ENCODE measurements at regions not wholly inside any gene's neighbourhood (a gene's known extent, or its start where the extent isn't known, plus 50 kb on each side); places are given as distances from the start of the nearest gene placed in this dataset.

GRCh38 chr4:133799717-133800315 is 401.8 kb downstream of the PABPC4L start:
- CTCF ChIA-PET: no interaction called here
- Histone ChIP-seq H3K36me3 (ENCODE audit: control insufficient read depth in 2 of 2, extremely low read depth in 1 of 2, insufficient read depth in 2 of 2, low read length in 2 of 2) (no peaks in the 10 kb centered on the region), H3K4me3 (replicated peaks in 1 of 3; ENCODE audit: insufficient read depth in 1 of 3, low read depth in 1 of 3, low read length in 3 of 3) (no peak overlapping the region), H3K9ac (replicated peaks; ENCODE audit: extremely low read depth, insufficient read depth, low read length) (no peak overlapping the region), H3K4me1 (ENCODE audit: control insufficient read depth, extremely low read depth, insufficient read depth, low read length) (peaks cover 11% of the 10 kb centered on the region), H3K79me2 (ENCODE audit: control insufficient read depth, insufficient read depth, low read length) (no peaks in the 10 kb centered on the region), H3K9me3 (replicated peaks; ENCODE audit: control insufficient read depth, insufficient read depth, low read length) (no peaks in the 10 kb centered on the region), H3K27ac (ENCODE audit: insufficient read depth, low read depth, low read length) (no peak overlapping the region), H2AFZ (ENCODE audit: low read depth, low read length) (no peak overlapping the region), H3K9me1 (replicated peaks; ENCODE audit: control insufficient read depth, extremely low read depth, insufficient read depth, low read length) (no peaks in the 10 kb centered on the region), H3K4me2 (ENCODE audit: insufficient read depth, low read length) (no peak overlapping the region), H3K27me3 (ENCODE audit: control insufficient read depth in 2 of 2, insufficient read depth in 2 of 2, low read length in 2 of 2) (no peaks in the 10 kb centered on the region), H4K20me1 (replicated peaks; ENCODE audit: control insufficient read depth, extremely low read depth, insufficient read depth, low read length) (no peaks in the 10 kb centered on the region)
- POLR2A ChIA-PET: no interaction called here
- DNase-seq (ENCODE audit: low read depth, low spot score) (no peak), FAIRE-seq (no peak)
- no peak for TF ChIP-seq POLR2AphosphoS5 (IDR thresholded peaks at IDR 0.05; ENCODE audit: insufficient read depth, low read depth, low read length)
- TF ChIP-seq EZH2 (IDR thresholded peaks at IDR 0.05; ENCODE audit: borderline replicate concordance, low read depth, low read length, severe bottlenecking): no peak
- no peak for TF ChIP-seq POLR2A (IDR thresholded peaks at IDR 0.05; ENCODE audit: low read depth, low read length)
- no peak for TF ChIP-seq CTCF (IDR thresholded peaks at IDR 0.05; ENCODE audit: extremely low read depth in 1 of 2, insufficient read depth in 1 of 2, low read depth in 1 of 2, low read length in 2 of 2)
- TF ChIP-seq MAX (IDR thresholded peaks at IDR 0.05; ENCODE audit: insufficient read depth, insufficient read length): no peak
- TF ChIP-seq MYC (IDR thresholded peaks at IDR 0.05; ENCODE audit: low read depth, low read length): no peak
- TF ChIP-seq FOS (IDR thresholded peaks at IDR 0.05; ENCODE audit: borderline replicate concordance, insufficient read depth, low read length): no peak
- TF ChIP-seq GATA2 (IDR thresholded peaks at IDR 0.05; ENCODE audit: insufficient read depth, insufficient read length, low read depth, low read length): no peak
- no peak for TF ChIP-seq JUN (IDR thresholded peaks at IDR 0.05; ENCODE audit: borderline replicate concordance, insufficient read depth, insufficient read length, low read depth)
- dilution Hi-C loops (cut with MboI; ENCODE audit: extremely low pct_ligation_motif_present, low sequenced_read_pairs) (no loop called here), intact Hi-C loops (cut with micrococcal nuclease) (no loop called here)
- BruUV-seq (replicated peaks): no TSS peak
